Stimulated activated CD8-positive, alpha-beta memory T cell treated with anti-CD3 and anti-CD28 coated beads, Interleukin-2, amount 100 ng/mL, for 1 hour (primary cell): ENCODE measurements at regions not wholly inside any gene's neighbourhood (a gene's known extent, or its start where the extent isn't known, plus 50 kb on each side); places are given as distances from the start of the nearest gene placed in this dataset.
"Not testable (repeated sequence)": the region's sequence is repeated elsewhere in the genome, so short reads cannot be mapped to it uniquely, and the experiment has no call there.

ENCODE experiments used
- DNase-seq, 2 donors: peaks; one replicate each; pipeline ENCODE4 v3.0.0-alpha.2; 2020; ENCODE audit warnings: low read depth in 2 of 2

GRCh38 chr6:154629127-154629526 lies 104.1 kb upstream of the SCAF8 start:
- DNase-seq, result no peak

DNA sequence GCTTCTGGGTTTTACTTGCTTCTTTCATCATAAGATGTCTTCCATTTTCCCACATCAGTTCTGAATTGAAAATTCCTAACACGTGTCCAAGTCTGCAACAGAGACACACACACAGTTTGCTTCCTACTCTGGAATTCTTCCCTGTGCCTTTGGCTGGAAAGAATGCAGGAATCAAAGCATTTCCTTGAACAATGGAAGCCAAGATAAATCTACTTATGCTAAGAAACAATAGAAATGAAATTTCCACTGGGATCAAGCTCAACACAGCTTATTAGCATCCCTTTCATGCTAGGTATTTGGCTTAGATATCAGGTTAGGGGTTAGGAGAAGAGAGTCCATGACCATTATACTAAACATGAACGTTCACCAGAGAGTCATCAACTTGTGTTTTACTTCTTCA lies 101.1 kb upstream of the SCAF8 start:
- no peak for DNase-seq

- DNase-seq, result no peak
Observed at GRCh38 chr6:154637392-154637791, 95.8 kb upstream of the SCAF8 start.

DNA sequence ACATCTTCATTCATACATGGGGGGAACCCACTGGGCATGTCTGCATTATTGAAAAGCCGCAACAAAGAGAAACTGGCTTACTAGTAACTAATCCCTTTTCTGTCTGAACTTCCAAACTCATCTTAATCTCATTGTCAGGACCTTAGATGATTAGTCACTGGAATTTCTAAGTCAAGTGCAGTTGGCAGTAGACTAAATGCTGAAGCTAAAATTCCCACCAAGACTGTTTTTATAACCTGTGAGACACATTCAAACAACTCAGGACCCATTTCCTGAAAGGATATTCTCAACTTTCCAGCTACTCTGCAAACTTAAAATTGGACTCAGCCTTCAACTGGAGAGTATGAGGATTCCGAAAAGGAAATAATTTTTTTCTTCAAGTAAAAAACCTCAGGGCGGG lies 94.8 kb upstream of the SCAF8 start:
- DNase-seq, result no peak

DNA sequence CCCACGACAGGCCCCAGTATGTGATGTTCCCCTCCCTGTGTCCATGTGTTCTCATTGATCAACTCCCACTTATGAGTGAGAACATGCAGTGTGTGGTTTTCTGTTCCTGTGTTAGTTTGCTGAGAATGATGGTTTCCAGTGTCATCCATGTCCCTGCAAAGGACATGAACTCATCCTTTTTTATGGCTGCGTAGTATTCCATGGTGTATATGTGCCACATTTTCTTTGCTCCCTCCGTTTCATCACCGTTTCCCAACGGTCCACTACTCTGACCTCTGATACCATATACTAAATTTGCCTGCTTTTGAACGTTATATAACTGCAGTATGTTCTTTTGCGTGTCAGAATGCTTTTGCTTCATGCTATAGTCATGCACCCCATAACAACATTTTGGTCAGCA lies 94.0 kb upstream of the SCAF8 start:
- DNase-seq, result not testable (repeated sequence)

GRCh38 chr6:154648188-154648887 lies 84.9 kb upstream of the SCAF8 start:
- no peak for DNase-seq

DNA sequence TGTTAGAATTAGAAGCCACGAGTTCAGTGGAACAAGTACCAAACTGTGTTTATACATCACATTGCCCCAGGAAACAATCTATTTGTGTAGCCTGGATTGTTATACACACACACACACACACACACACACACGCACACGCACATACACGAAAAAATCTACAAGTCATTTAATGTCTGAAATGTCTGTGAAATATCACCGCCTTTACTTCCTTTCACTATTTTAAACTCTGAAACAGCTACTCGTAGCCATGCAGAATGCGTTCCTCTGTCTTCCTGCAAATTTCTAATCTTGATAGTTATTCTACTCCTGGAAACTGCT lies 84.4 kb upstream of the SCAF8 start:
- DNase-seq, result no peak

- no peak for DNase-seq
Observed at GRCh38 chr6:154649721-154650120, 83.5 kb upstream of the SCAF8 start.

GRCh38 chr6:154650351-154650750 lies 82.9 kb upstream of the SCAF8 start:
- DNase-seq, result no peak

- DNase-seq, result no peak
Observed at GRCh38 chr6:154651656-154652055, 81.6 kb upstream of the SCAF8 start.

DNA sequence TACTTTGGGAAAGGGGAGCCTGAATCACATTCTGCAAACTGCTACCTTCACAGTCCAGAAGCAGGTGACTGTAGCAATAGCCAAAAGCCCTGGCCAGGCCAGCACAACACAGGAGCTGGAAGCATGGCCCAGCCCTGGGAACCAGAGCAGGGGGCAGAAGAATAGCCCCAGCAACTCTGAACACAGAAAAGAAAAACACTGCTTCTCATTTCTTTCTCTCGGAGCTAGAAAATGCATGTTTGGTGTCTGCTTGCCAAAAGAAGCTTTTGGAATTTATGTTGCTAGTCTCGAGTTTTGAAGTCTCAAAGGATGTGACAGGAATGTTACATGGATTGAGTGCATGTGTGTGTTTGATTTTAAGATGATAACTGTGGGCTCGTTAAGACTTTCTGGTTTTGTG lies 79.8 kb upstream of the SCAF8 start:
- no peak for DNase-seq

GRCh38 chr6:154653853-154654252 lies 79.4 kb upstream of the SCAF8 start:
- DNase-seq, result no peak

DNA sequence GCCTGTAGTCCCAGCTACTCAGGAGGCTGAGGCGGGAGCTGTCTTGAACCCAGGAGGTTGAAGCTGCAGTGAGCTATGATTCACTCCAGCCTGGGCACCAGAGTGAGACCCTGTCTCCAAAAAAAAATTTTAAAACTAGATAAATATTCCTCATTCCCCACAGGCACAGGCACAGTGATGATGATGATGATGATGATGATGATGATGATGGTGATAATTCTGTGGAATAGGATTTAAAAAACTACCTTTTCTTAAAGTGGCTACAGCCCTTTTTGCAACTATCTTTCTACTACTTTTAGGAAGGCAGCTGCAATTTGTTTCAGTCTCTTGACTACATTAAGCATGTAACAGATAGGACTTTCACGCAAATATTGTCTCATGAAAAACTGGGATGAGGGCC lies 76.6 kb upstream of the SCAF8 start:
- no peak for DNase-seq

DNA sequence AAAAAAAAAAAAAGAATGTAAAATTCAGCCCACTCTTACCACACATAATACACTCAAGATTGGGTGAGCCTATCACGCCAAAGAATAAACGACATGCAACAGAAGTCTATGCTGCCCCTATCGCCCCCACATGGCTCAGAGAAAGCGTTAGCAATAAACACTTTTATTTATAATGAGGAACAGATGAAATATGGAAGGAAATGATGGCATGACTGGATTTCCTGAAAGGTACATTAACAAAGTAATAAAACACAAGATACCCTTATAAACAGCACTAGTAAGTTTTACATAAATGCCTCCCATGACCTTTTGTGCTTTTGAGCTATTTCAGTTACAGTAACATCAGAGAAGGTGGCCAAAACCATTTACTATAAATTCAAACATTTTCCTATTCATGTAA lies 71.4 kb upstream of the SCAF8 start:
- DNase-seq, result no peak

DNA sequence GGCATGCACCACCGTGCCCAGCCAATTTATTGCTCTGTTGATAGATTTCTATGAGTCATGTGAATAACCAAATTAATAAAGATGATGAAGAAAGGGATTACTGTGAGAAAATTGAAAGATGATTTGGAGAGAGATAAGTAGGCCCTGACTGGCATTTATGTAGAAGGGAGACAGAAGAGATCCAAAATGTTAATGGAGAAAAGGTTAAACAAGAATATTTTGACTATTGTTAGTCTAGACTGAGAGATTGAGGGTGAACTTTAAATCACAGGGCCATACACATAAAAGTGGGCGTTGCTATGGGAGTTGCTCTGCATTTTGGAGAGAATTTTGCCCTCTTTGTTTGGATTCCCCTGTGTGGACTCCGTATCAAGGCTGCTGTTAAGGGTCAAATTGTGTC lies 68.9 kb upstream of the SCAF8 start:
- DNase-seq, result no peak

GRCh38 chr6:154668156-154668555 lies 65.1 kb upstream of the SCAF8 start:
- DNase-seq, result no peak

DNA sequence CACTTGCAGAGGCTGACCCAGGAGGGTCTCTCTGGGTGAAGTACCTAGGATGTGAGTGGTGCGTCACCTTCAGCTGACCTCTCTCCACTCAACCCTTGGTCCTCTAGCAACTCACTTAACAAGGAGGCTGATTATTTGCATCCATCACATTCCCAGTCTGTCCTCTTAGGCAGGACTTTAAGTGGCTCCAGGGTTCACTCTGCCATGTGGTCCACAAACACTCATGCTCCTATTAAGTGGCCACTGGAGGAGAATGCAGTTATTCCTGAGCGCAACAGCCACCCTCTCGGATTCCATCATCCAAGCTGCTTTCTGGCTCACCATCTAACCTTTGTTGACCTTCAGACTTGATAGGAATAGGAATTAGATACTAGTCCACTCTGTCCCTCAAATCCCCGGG lies 61.1 kb upstream of the SCAF8 start:
- no peak for DNase-seq

DNA sequence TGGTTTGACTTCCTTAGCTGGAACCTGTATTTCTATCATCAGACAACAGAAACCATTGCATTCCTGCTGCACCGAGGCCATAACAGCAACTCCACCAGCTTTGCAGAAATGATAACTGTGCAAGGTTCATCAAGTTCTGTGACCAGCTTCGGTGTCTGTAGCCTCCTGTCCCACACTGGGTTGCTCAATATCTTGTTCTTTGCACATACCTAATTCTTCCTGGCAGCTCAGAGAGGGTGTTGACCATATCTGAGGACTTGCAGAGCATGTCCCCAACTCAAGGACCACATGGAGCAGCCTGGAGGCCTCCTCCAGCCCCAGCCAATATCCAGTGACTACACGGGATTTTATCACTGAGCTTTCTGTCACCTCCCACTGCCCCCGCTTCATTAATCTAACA lies 59.3 kb upstream of the SCAF8 start:
- no peak for DNase-seq

GRCh38 chr6:154675602-154676088 lies 57.6 kb upstream of the SCAF8 start:
- DNase-seq, result peak; percentile 65 to 72

DNA sequence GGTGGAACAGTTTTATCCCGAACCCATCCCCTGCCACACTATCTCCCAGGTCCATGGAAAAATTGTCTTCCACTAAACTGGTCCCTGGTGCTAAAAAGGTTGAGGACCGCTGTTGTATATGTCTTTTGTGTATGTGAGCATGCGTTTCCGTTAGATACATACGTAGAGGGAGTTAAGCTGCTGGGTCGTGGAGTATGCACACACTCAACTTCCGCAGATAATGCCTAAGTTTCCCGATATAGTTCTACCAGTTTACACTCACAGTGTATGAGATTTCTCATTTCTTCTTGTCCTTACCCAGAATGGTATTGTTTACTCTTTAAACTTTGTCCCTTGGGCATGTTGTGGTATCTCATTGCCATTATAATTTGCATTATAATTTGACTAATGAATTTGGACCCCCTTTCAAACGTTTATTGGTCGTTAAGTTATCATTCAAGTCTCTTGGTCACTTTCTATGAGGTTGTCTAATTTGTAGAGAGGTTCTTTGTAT lies 50.5 kb upstream of the SCAF8 start:
- DNase-seq, result no peak
